Subcutaneous abdominal adipose tissue (tissue), 5 donors: ENCODE measurements at regions not wholly inside any gene's neighbourhood (a gene's known extent, or its start where the extent isn't known, plus 50 kb on each side); places are given as distances from the start of the nearest gene placed in this dataset.

Experiments
- H3K27ac ChIP-seq: one replicate; pipeline ENCODE4 v1.7.0; 2013; ENCODE audit warnings: low read depth, mild to moderate bottlenecking, inconsistent platforms, low read length, moderate library complexity
- H3K27me3 ChIP-seq, 5 donors: one replicate each; pipeline ENCODE4 v1.7.0; 2013; ENCODE audit warnings: low read length in 5 of 5, inconsistent platforms in 1 of 5; ENCODE audit not compliant: control insufficient read depth in 5 of 5, insufficient read depth in 4 of 5
- H3K36me3 ChIP-seq, 5 donors: one replicate each; pipeline ENCODE4 v1.7.0; 2013; ENCODE audit warnings: low read length in 5 of 5; ENCODE audit not compliant: control insufficient read depth in 5 of 5, insufficient read depth in 5 of 5
- H3K4me1 ChIP-seq, 5 donors: one replicate each; pipeline ENCODE4 v1.7.0; 2013; ENCODE audit warnings: low read length in 5 of 5, mild to moderate bottlenecking in 3 of 5, moderate library complexity in 1 of 5; ENCODE audit not compliant: control insufficient read depth in 5 of 5, insufficient read depth in 5 of 5
- H3K4me3 ChIP-seq, 5 donors: one replicate each; pipeline ENCODE4 v1.7.0; 2013; ENCODE audit warnings: low read length in 5 of 5, low read depth in 1 of 5
- H3K9ac ChIP-seq, 5 donors: one replicate each; pipeline ENCODE4 v1.7.0; 2013; ENCODE audit warnings: low read length in 5 of 5, mild to moderate bottlenecking in 4 of 5, moderate library complexity in 3 of 5
- H3K9me3 ChIP-seq, 5 donors: one replicate each; pipeline ENCODE4 v1.7.0; 2013; ENCODE audit warnings: low read length in 5 of 5; ENCODE audit not compliant: control insufficient read depth in 5 of 5
- donor health status: healthy.
- donor health status: healthy.
- donor health status: healthy.
- donor health status: healthy.
- donor health status: healthy.

- H3K9me3 ChIP-seq: peaks cover 0 to 8% (median 2%) of the 10 kb centered on the region in 5 donors
- no peak overlapping the region for H3K27ac ChIP-seq
- H3K36me3 ChIP-seq: no peaks in the 10 kb centered on the region
- no peak overlapping the region for H3K9ac ChIP-seq
- no peaks in the 10 kb centered on the region for H3K27me3 ChIP-seq
- H3K4me1 ChIP-seq: no peaks in the 10 kb centered on the region
- no peak overlapping the region for H3K4me3 ChIP-seq
Measured at GRCh38 chr10:54985732-54986131, 184.7 kb upstream of the PCDH15 start.

DNA sequence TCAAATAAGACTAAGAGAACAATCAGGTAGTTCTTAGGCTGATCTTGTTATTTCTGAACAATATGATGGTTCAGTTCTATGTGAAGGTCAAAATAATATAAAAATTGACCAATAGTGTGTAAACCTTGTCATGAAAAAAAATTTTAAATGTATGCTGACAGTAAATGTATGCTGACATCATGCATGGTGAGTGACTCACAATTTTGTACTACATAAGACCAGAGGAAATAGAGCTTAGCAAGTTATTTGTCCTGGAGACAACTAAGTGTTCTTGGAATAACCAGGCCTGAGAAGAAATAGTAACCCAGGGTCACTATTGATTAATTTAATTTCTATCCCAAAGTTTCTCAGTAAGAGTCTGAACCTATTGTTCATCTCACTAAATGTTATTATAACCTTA lies 182.2 kb upstream of the PCDH15 start:
- Histone ChIP-seq H3K36me3 (no peaks in the 10 kb centered on the region), H3K9me3 (no peaks in the 10 kb centered on the region), H3K27ac (no peak overlapping the region), H3K4me3 (no peak overlapping the region), H3K9ac (no peak overlapping the region), H3K27me3 (no peaks in the 10 kb centered on the region), H3K4me1 (no peaks in the 10 kb centered on the region)

- H3K36me3 ChIP-seq: no peaks in the 10 kb centered on the region
- H3K4me3 ChIP-seq: no peak overlapping the region
- H3K27ac ChIP-seq: no peak overlapping the region
- no peak overlapping the region for H3K9ac ChIP-seq
- no peaks in the 10 kb centered on the region for H3K27me3 ChIP-seq
- peaks cover 0 to 12% (median 4%) of the 10 kb centered on the region in 5 donors for H3K9me3 ChIP-seq
- H3K4me1 ChIP-seq: no peaks in the 10 kb centered on the region
Measured at GRCh38 chr10:54962134-54962900, 161.3 kb upstream of the PCDH15 start.

DNA sequence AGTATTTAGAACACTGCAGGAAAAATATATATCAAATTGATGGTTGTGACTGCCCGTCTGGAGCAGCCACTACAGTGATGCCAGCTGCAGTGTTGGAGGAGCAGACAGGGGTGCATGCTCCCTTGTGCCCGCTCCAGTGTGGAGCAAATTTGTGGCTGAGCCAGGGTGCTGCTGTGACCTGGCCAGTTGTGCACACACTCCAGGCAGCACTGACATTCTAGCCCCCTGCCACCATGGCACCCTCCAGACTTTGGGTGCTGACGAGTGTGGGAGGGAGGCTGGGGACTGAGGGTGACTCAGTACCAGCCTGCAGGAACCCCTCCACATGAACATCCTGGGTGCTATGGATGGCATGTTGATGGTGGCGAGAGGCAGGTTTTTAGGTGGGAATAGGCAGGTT lies 160.0 kb upstream of the PCDH15 start:
- no peak overlapping the region for H3K9ac ChIP-seq
- H3K4me3 ChIP-seq: no peak overlapping the region
- H3K27ac ChIP-seq: no peak overlapping the region
- H3K36me3 ChIP-seq: no peaks in the 10 kb centered on the region
- H3K27me3 ChIP-seq: no peaks in the 10 kb centered on the region
- H3K4me1 ChIP-seq: no peaks in the 10 kb centered on the region
- peaks cover 0 to 12% (median 4%) of the 10 kb centered on the region in 5 donors for H3K9me3 ChIP-seq

- Histone ChIP-seq H3K4me1 (no peaks in the 10 kb centered on the region), H3K4me3 (no peak overlapping the region), H3K9ac (no peak overlapping the region), H3K27ac (no peak overlapping the region), H3K36me3 (no peaks in the 10 kb centered on the region), H3K9me3 (peaks cover 0 to 12% (median 4%) of the 10 kb centered on the region in 5 donors), H3K27me3 (no peaks in the 10 kb centered on the region)
Measured at GRCh38 chr10:54958844-54959243, 157.8 kb upstream of the PCDH15 start.

GRCh38 chr10:54947605-54948004 lies 146.6 kb upstream of the PCDH15 start:
- Histone ChIP-seq H3K4me3 (no peak overlapping the region), H3K27me3 (no peaks in the 10 kb centered on the region), H3K9me3 (no peaks in the 10 kb centered on the region), H3K4me1 (no peaks in the 10 kb centered on the region), H3K27ac (no peak overlapping the region), H3K36me3 (no peaks in the 10 kb centered on the region), H3K9ac (no peak overlapping the region)

DNA sequence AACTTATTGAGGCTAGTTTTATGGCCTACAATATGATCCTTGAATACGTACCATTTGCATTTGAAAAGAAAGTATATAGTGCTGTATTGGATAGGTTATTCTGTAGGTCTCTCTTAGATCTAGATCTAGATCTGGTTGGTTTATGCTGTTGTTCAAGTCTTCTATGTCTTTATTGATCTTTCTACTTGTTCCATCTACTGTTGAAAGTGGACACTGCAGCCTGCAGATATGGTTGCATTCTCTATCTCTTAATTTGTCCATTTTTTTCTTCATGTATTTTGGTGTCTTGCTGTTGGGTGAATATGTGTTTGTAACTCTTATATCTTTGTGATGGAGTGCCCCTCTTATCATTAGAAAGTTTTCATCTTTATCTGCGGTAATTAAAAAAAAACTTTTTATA lies 139.4 kb upstream of the PCDH15 start:
- Histone ChIP-seq H3K9ac (no peak overlapping the region), H3K4me3 (no peak overlapping the region), H3K27ac (no peak overlapping the region), H3K36me3 (no peaks in the 10 kb centered on the region), H3K9me3 (no peaks in the 10 kb centered on the region), H3K4me1 (no peaks in the 10 kb centered on the region), H3K27me3 (no peaks in the 10 kb centered on the region)

GRCh38 chr10:54914049-54914448 lies 113.0 kb upstream of the PCDH15 start:
- H3K4me1 ChIP-seq: no peaks in the 10 kb centered on the region
- H3K4me3 ChIP-seq: no peak overlapping the region
- no peak overlapping the region for H3K27ac ChIP-seq
- no peaks in the 10 kb centered on the region for H3K27me3 ChIP-seq
- H3K9ac ChIP-seq: no peak overlapping the region
- H3K9me3 ChIP-seq: peaks cover 0 to 19% (median 7%) of the 10 kb centered on the region in 5 donors
- H3K36me3 ChIP-seq: no peaks in the 10 kb centered on the region

DNA sequence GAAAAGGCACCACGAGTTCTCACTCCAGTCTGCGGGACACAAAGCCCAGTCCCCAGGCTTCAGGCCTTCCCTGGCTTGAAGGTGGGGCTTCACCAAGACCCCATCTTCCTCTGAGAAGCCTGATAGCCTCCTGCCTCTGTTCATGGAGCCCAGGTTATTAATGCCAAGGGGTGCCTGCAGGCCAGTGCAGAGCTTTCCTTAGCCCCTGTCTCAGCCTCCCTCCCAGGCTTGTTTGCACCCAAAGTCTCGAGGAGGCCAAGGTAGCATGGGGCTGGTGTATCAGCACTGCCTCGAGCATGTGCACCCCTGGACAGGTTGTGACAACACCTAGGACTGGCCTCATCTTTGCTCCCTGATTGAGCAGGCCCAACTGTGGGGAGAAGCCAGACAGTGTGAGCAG lies 108.1 kb upstream of the PCDH15 start:
- no peaks in the 10 kb centered on the region for H3K36me3 ChIP-seq
- no peaks in the 10 kb centered on the region for H3K4me1 ChIP-seq
- peaks cover 0 to 19% (median 7%) of the 10 kb centered on the region in 5 donors for H3K9me3 ChIP-seq
- H3K4me3 ChIP-seq: no peak overlapping the region
- H3K27me3 ChIP-seq: no peaks in the 10 kb centered on the region
- H3K9ac ChIP-seq: no peak overlapping the region
- H3K27ac ChIP-seq: no peak overlapping the region

DNA sequence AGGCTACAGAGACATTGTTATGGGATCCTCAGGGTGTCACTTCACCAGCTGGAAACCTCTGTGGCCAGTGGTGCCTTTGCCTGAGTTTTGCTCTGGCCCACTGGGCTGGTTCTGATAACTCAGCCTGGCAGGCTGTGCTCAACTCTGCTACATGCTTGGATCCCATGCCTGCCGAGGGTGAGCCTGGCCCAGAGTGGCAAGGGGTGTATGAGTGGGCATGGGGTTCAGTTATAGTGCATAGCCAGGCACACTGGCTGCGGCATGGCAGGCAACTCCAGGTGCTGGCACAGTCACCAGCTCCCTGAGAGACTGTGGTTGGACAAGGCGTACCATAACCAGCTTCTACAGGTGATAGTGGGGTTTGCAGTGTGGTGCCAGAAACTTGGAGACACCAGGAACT lies 107.0 kb upstream of the PCDH15 start:
- no peak overlapping the region for H3K4me3 ChIP-seq
- no peak overlapping the region for H3K9ac ChIP-seq
- H3K36me3 ChIP-seq: no peaks in the 10 kb centered on the region
- H3K27ac ChIP-seq: no peak overlapping the region
- peaks cover 0 to 12% (median 7%) of the 10 kb centered on the region in 5 donors for H3K9me3 ChIP-seq
- H3K4me1 ChIP-seq: no peaks in the 10 kb centered on the region
- no peaks in the 10 kb centered on the region for H3K27me3 ChIP-seq
